H7 (cell line): ENCODE measurements at regions not wholly inside any gene's neighbourhood (a gene's known extent, or its start where the extent isn't known, plus 50 kb on each side); places are given as distances from the start of the nearest gene placed in this dataset.

ENCODE experiments used
- DNase-seq: peaks from one replicate; pipeline ENCODE4 v3.0.0; 2012
- H3K27me3 ChIP-seq: 2 replicates; pipeline ENCODE4 v1.6.0; 2011; ENCODE audit warnings: mild to moderate bottlenecking, low read length; ENCODE audit not compliant: control insufficient read depth, insufficient read depth
- H3K36me3 ChIP-seq: replicated peaks from 2 replicates; pipeline ENCODE4 v1.5.1; 2011; ENCODE audit warnings: low read length; ENCODE audit not compliant: control insufficient read depth, insufficient read depth
- H3K4me3 ChIP-seq: 2 replicates; pipeline ENCODE4 v1.5.1; 2011; ENCODE audit warnings: low read depth, mild to moderate bottlenecking, control low read depth, low read length, moderate library complexity; ENCODE audit not compliant: insufficient read depth

DNA sequence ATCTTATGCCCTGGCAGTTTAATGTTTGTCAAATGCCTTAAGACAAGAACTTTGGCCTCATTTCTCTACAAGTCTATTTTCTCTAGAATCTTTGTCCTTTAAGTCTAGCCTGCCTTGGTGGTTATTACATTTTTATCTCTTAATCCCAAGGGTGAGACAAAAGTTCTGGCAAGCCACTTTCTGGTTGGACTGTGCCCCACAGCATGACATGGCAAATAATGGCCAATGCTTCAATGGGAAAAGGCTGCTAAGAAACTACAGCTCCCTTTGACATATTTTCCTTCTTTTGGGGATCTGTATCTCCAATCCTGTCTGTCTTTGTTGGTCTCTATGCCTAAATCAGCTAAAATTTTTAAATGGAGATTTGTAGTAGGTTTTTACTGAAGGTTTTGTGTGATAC is 181.6 kb upstream of the MBNL1 start:
- Histone ChIP-seq H3K4me3 (no peak overlapping the region), H3K27me3 (no peaks in the 10 kb centered on the region), H3K36me3 (no peaks in the 10 kb centered on the region)
- DNase-seq: no peak

- DNase-seq: no peak
Observed at GRCh38 chr3:152089528-152089927, 179.2 kb upstream of the MBNL1 start.

GRCh38 chr3:152091725-152092124 is 177.0 kb upstream of the MBNL1 start:
- H3K4me3 ChIP-seq: no peak overlapping the region
- H3K27me3 ChIP-seq: no peaks in the 10 kb centered on the region
- no peaks in the 10 kb centered on the region for H3K36me3 ChIP-seq
- no peak for DNase-seq

More at GRCh38 chr3:152089528-152089927, 179.2 kb upstream of the MBNL1 start:
- no peaks in the 10 kb centered on the region for H3K27me3 ChIP-seq
- H3K36me3 ChIP-seq: no peaks in the 10 kb centered on the region
- no peak overlapping the region for H3K4me3 ChIP-seq

DNA sequence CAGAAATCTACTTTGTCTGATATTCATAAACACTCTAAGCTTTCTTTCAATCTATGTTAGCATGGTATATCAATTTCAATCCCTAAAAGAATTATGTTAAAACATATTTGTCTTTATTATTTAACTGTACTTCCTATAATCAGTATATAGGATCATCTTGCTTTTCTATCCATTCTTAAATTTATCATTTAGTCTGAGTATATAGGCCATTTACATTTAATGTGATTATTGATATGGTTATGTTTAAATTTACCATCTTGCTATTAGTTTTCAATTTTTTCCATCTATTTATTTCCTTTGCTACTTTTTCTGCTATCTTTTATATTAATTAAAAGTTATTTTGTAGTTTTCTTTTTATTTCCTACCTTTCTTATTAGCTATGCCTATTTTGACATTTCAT is 174.8 kb upstream of the MBNL1 start:
- Histone ChIP-seq H3K4me3 (no peak overlapping the region), H3K27me3 (no peaks in the 10 kb centered on the region), H3K36me3 (no peaks in the 10 kb centered on the region)
- no peak for DNase-seq

DNA sequence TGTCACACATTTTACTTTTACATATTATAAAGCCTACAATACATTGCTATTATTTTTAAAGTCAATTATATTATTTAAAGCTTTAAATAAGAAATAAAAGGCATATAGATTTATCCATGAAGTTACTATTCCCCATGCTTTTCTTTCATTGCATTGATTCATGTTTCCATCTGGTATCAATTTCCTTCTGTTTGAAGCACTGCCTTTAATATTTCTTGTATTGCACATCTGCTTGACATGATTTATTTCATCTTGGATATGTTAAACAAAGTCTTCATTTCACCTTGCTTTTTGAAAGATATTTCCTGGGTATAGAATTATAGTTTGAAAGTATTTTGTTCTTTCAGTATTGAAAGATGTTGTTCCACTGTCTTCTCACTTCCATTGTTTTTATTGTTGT is 174.3 kb upstream of the MBNL1 start:
- H3K27me3 ChIP-seq: no peaks in the 10 kb centered on the region
- DNase-seq: no peak
- no peaks in the 10 kb centered on the region for H3K36me3 ChIP-seq
- H3K4me3 ChIP-seq: no peak overlapping the region

- DNase-seq: no peak
- Histone ChIP-seq H3K4me3 (no peak overlapping the region), H3K36me3 (no peaks in the 10 kb centered on the region), H3K27me3 (no peaks in the 10 kb centered on the region)
Observed at GRCh38 chr3:152095472-152095871, 173.3 kb upstream of the MBNL1 start.

- no peaks in the 10 kb centered on the region for H3K36me3 ChIP-seq
- H3K4me3 ChIP-seq: no peak overlapping the region
- H3K27me3 ChIP-seq: no peaks in the 10 kb centered on the region
- no peak for DNase-seq
Observed at GRCh38 chr3:152096280-152096906, 172.3 kb upstream of the MBNL1 start.

DNA sequence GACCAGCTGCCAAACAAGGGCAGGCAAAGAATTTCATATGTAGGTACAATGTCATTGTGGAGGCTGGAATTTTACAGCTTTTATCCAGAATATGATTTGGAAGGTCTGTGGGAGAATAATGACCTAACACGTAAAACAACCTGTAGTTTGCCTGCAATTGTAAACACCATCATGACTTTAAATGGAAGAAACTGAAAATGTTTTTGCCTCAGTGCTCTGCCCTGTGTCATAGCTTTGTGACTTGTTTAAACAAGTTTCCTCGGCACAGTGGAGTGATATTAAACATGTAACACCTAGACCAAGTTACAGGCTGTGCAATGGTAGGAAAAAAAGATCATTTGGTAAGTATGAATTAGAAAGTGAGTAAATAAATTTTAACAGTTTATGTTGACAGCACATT is 171.6 kb upstream of the MBNL1 start:
- DNase-seq: no peak

GRCh38 chr3:152097770-152098169 is 171.0 kb upstream of the MBNL1 start:
- no peaks in the 10 kb centered on the region for H3K27me3 ChIP-seq

More for the DNA sequence above, 171.6 kb upstream of the MBNL1 start:
- Histone ChIP-seq H3K36me3 (no peaks in the 10 kb centered on the region), H3K27me3 (no peaks in the 10 kb centered on the region), H3K4me3 (no peak overlapping the region)

DNA sequence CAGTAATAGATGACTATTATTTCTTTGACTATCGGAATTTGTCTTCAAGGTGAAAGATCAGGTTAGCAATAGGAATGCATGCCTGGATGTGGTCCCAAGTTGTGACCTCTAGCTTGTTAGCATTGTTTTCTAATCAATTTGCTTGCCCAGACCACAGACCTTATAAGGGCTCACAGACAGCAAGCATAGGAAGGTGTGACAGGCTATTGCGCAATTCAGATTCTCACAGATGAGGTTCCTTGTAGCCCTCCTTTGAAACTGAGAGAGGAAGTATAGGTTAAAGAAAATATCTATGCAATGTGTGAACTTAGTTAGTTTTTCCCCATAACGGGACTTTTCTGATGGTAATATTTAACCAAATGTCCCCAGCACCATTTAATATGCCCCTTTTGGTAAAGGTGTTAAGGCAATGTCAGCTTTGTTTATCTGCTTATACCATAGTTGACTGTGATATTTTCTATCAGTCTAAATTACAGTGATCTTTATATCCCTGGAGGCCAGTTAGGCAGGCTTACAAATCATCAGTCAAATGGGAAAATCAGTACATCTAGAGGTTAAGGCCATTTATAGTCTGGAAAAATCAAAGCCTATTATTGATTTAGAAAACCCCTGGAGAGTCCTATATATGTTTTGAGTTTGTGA is 168.1 kb upstream of the MBNL1 start:
- DNase-seq: no peak
- Histone ChIP-seq H3K27me3 (no peaks in the 10 kb centered on the region), H3K4me3 (no peak overlapping the region), H3K36me3 (no peaks in the 10 kb centered on the region)

More at GRCh38 chr3:152097770-152098169, 171.0 kb upstream of the MBNL1 start:
- H3K4me3 ChIP-seq: no peak overlapping the region
- DNase-seq: no peak
- H3K36me3 ChIP-seq: no peaks in the 10 kb centered on the region

- H3K4me3 ChIP-seq: no peak overlapping the region
- H3K27me3 ChIP-seq: no peaks in the 10 kb centered on the region
- DNase-seq: no peak
- no peaks in the 10 kb centered on the region for H3K36me3 ChIP-seq
Observed at GRCh38 chr3:152102410-152102809, 166.3 kb upstream of the MBNL1 start.

- no peak overlapping the region for H3K4me3 ChIP-seq
- DNase-seq: no peak
- no peaks in the 10 kb centered on the region for H3K36me3 ChIP-seq
- H3K27me3 ChIP-seq: no peaks in the 10 kb centered on the region
Observed at GRCh38 chr3:152103257-152103656, 165.5 kb upstream of the MBNL1 start.

DNA sequence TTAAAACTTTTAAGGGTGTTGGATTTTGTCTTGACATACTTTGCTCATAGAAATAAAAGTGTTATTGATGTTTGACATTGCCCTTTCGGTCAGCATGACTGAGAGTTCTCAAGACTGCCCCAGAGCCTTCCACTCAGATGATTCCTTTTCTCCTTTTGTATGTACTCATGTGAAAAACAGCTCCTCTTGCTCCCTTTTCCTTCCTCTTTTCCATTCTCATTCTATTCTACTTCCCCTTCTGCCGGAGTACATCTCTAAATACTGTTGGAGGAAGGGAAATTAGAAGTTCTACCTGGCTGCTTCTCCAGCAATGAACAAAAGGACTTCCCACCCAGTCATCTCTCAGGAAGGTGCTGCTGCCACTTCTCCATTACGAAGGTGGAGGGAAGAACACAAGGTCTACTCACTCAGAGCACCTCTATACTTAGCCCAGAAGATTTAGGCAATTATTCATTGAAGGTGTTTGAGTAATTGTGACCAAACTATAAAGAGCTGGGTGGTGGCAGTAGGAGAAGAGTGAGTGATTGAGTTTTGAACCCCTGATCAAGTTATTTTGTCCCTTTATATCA is 163.8 kb upstream of the MBNL1 start:
- no peaks in the 10 kb centered on the region for H3K27me3 ChIP-seq
- no peak for DNase-seq
- H3K36me3 ChIP-seq: no peaks in the 10 kb centered on the region
- no peak overlapping the region for H3K4me3 ChIP-seq

- no peak overlapping the region for H3K4me3 ChIP-seq
- DNase-seq: no peak
- no peaks in the 10 kb centered on the region for H3K27me3 ChIP-seq
- no peaks in the 10 kb centered on the region for H3K36me3 ChIP-seq
Observed at GRCh38 chr3:152105446-152105845, 163.3 kb upstream of the MBNL1 start.

GRCh38 chr3:152109038-152109437 is 159.7 kb upstream of the MBNL1 start:
- DNase-seq: peak; percentile 13
- H3K27me3 ChIP-seq: no peaks in the 10 kb centered on the region
- H3K36me3 ChIP-seq: no peaks in the 10 kb centered on the region
- no peak overlapping the region for H3K4me3 ChIP-seq
